SK-N-SH treated with all-trans-retinoic acid at 6 μM for 48 hours (cell line): ENCODE measurements at regions not wholly inside any gene's neighbourhood (a gene's known extent, or its start where the extent isn't known, plus 50 kb on each side); places are given as distances from the start of the nearest gene placed in this dataset.

Source experiments
- PPARA ChIP-seq: fragments of 250-450 bp; sonication (Bioruptor Pico); IDR thresholded peaks from 2 replicates; pipeline ENCODE4 v1.5.0; 2020; ENCODE audit warnings: mild to moderate bottlenecking, borderline replicate concordance
- TSHZ2 ChIP-seq: fragments of 250-450 bp; sonication (Bioruptor Pico); IDR thresholded peaks from 2 replicates; pipeline ENCODE4 v1.5.0; 2020; ENCODE audit warnings: mild to moderate bottlenecking, moderate library complexity
- ZFP30 ChIP-seq: fragments of 450-650 bp; formaldehyde crosslinking; IDR thresholded peaks from 2 replicates; pipeline ENCODE4 v1.5.0; 2022; ENCODE audit warnings: mild to moderate bottlenecking, moderate library complexity
- ZNF70 ChIP-seq: fragments of 450-650 bp; formaldehyde crosslinking; IDR thresholded peaks from 2 replicates; pipeline ENCODE4 v1.5.0; 2020; ENCODE audit warnings: mild to moderate bottlenecking, moderate library complexity

- TF ChIP-seq ZNF70: no peak
- TF ChIP-seq TSHZ2 (CRISPR knock-in tag): no peak
- no peak for TF ChIP-seq ZFP30 (CRISPR knock-in tag)
- TF ChIP-seq PPARA (CRISPR knock-in tag): no peak
Measured at GRCh38 chr12:125786143-125786542, 720.9 kb downstream of the AACS start.
